HEK293 (cell line): ENCODE measurements at regions not wholly inside any gene's neighbourhood (a gene's known extent, or its start where the extent isn't known, plus 50 kb on each side); places are given as distances from the start of the nearest gene placed in this dataset.

Experiments
- CTCF ChIA-PET: fragments of 350-600 bp; formaldehyde crosslinking; extraction: SDS; loops from one replicate; lab custom pipeline; 2021; ENCODE audit warnings: antibody characterized with exemption; lab: Yijun Ruan, JAX
- POLR2A ChIA-PET: fragments of 300-600 bp; formaldehyde crosslinking; extraction: SDS; loops from one replicate; lab custom pipeline; 2020; ENCODE audit warnings: antibody characterized with exemption, inconsistent platforms; lab: Yijun Ruan, JAX
- H3K27ac ChIP-seq: fragments of 200-500 bp; sonication (Bioruptor generic); 2 replicates; pipeline ENCODE4 v1.5.1; 2014; ENCODE audit warnings: low read depth, low read length, control low read depth, inconsistent platforms; ENCODE audit errors: extremely low read depth
- H3K36me3 ChIP-seq, 2 experiments: fragments of 200-500 bp in 1 of 2; sonication (Bioruptor generic) in 1 of 2; 1 replicate in 1 of 2; 2 replicates in 1 of 2; pipeline ENCODE4 v1.5.1; 2014 to 2017; ENCODE audit warnings: inconsistent platforms in 2 of 2, low read length in 2 of 2; ENCODE audit not compliant: control insufficient read depth in 2 of 2, insufficient read depth in 1 of 2
- H3K4me1 ChIP-seq: fragments of 200-500 bp; sonication (Bioruptor generic); 2 replicates; pipeline ENCODE4 v1.5.1; 2014; ENCODE audit warnings: mild to moderate bottlenecking, low read length, inconsistent platforms; ENCODE audit not compliant: control insufficient read depth, insufficient read depth
- H3K4me3 ChIP-seq: 2 replicates; pipeline ENCODE4 v1.5.1; 2011; ENCODE audit warnings: low read depth, mild to moderate bottlenecking, control low read depth, low read length, moderate library complexity
- H3K9me3 ChIP-seq: fragments of 200-500 bp; sonication (Bioruptor generic); 2 replicates; pipeline ENCODE4 v1.5.1; 2014; ENCODE audit warnings: low read depth, low read length, inconsistent platforms; ENCODE audit not compliant: control insufficient read depth, insufficient read depth
- KLF9 ChIP-seq: fragments of 450-650 bp; formaldehyde crosslinking; IDR thresholded peaks from 2 replicates; pipeline ENCODE4 v1.5.1; 2016; ENCODE audit warnings: missing biosample characterization, missing genetic modification characterization, low read depth
- MEIS1 ChIP-seq: sonication (generic); formaldehyde crosslinking; IDR thresholded peaks from 2 replicates; pipeline ENCODE4 v1.8.1; 2022; ENCODE audit warnings: missing genetic modification reagents, mild to moderate bottlenecking, borderline replicate concordance
- RBAK ChIP-seq: fragments of 450-650 bp; formaldehyde crosslinking; IDR thresholded peaks from 2 replicates; pipeline ENCODE4 v1.5.1; 2016; ENCODE audit warnings: missing biosample characterization, missing genetic modification characterization
- ZBTB21 ChIP-seq: fragments of 450-650 bp; formaldehyde crosslinking; IDR thresholded peaks from 2 replicates; pipeline ENCODE4 v1.5.1; 2017; ENCODE audit warnings: missing biosample characterization, missing genetic modification characterization
- ZEB2 ChIP-seq: fragments of 450-650 bp; formaldehyde crosslinking; IDR thresholded peaks from 2 replicates; pipeline ENCODE4 v1.5.1; 2016; ENCODE audit warnings: missing biosample characterization, missing genetic modification characterization
- ZFP3 ChIP-seq: fragments of 450-650 bp; formaldehyde crosslinking; IDR thresholded peaks from 2 replicates; pipeline ENCODE4 v1.5.1; 2016; ENCODE audit warnings: low read depth, missing biosample characterization, missing genetic modification characterization
- ZFP37 ChIP-seq: fragments of 450-650 bp; formaldehyde crosslinking; IDR thresholded peaks from 2 replicates; pipeline ENCODE4 v1.5.1; 2016; ENCODE audit warnings: missing biosample characterization, missing genetic modification characterization
- ZNF2 ChIP-seq: fragments of 450-650 bp; formaldehyde crosslinking; IDR thresholded peaks from 2 replicates; pipeline ENCODE4 v1.5.1; 2016; ENCODE audit warnings: missing biosample characterization, missing genetic modification characterization
- ZNF266 ChIP-seq: fragments of 450-650 bp; formaldehyde crosslinking; IDR thresholded peaks from 2 replicates; pipeline ENCODE4 v1.5.1; 2016; ENCODE audit warnings: missing biosample characterization, missing genetic modification characterization, low read depth
- ZNF416 ChIP-seq: fragments of 450-650 bp; formaldehyde crosslinking; IDR thresholded peaks from 2 replicates; pipeline ENCODE4 v1.5.1; 2016; ENCODE audit warnings: missing biosample characterization, missing genetic modification characterization
- ZNF426 ChIP-seq: fragments of 450-650 bp; formaldehyde crosslinking; IDR thresholded peaks from 2 replicates; pipeline ENCODE4 v1.5.1; 2017; ENCODE audit warnings: missing biosample characterization, missing genetic modification characterization, mild to moderate bottlenecking, inconsistent platforms, moderate library complexity
- ZNF473 ChIP-seq: fragments of 450-650 bp; formaldehyde crosslinking; IDR thresholded peaks from 2 replicates; pipeline ENCODE4 v1.5.1; 2017; ENCODE audit warnings: missing biosample characterization, missing genetic modification characterization
- ZNF501 ChIP-seq: fragments of 450-650 bp; formaldehyde crosslinking; IDR thresholded peaks from 2 replicates; pipeline ENCODE4 v1.5.1; 2016; ENCODE audit warnings: missing biosample characterization, missing genetic modification characterization
- ZNF530 ChIP-seq: fragments of 450-650 bp; formaldehyde crosslinking; IDR thresholded peaks from 2 replicates; pipeline ENCODE4 v1.5.1; 2016; ENCODE audit warnings: low read depth, missing biosample characterization, missing genetic modification characterization
- ZNF600 ChIP-seq: fragments of 450-650 bp; formaldehyde crosslinking; IDR thresholded peaks from 2 replicates; pipeline ENCODE4 v1.5.1; 2016; ENCODE audit warnings: missing biosample characterization, missing genetic modification characterization
- ZNF664 ChIP-seq: fragments of 450-650 bp; formaldehyde crosslinking; IDR thresholded peaks from 2 replicates; pipeline ENCODE4 v1.5.1; 2016; ENCODE audit warnings: missing biosample characterization, missing genetic modification characterization
- ZNF670 ChIP-seq: fragments of 450-650 bp; formaldehyde crosslinking; IDR thresholded peaks from 2 replicates; pipeline ENCODE4 v1.5.1; 2016; ENCODE audit warnings: missing biosample characterization, missing genetic modification characterization, low read depth
- ZNF707 ChIP-seq: fragments of 450-650 bp; formaldehyde crosslinking; IDR thresholded peaks from 2 replicates; pipeline ENCODE4 v1.5.1; 2016; ENCODE audit warnings: missing biosample characterization, missing genetic modification characterization
- TF ChIP-seq, protein P1 (sequence below): fragments of 450-650 bp; formaldehyde crosslinking; IDR thresholded peaks from 2 replicates; pipeline ENCODE4 v1.5.1; 2017; ENCODE audit warnings: missing biosample characterization, mild to moderate bottlenecking, missing genetic modification characterization, moderate library complexity
- TF ChIP-seq, protein P2 (sequence below): fragments of 450-650 bp; formaldehyde crosslinking; IDR thresholded peaks from 2 replicates; pipeline ENCODE4 v1.5.1; 2017; ENCODE audit warnings: missing biosample characterization, missing genetic modification characterization
- TF ChIP-seq, protein P3 (sequence below): fragments of 450-650 bp; IDR thresholded peaks from 2 replicates; pipeline ENCODE4 v1.5.1; 2018; ENCODE audit warnings: missing biosample characterization, missing genetic modification characterization
- TF ChIP-seq, protein P4 (sequence below): fragments of 450-650 bp; formaldehyde crosslinking; IDR thresholded peaks from 2 replicates; pipeline ENCODE4 v1.5.1; 2017; ENCODE audit warnings: missing biosample characterization, missing genetic modification characterization
- TF ChIP-seq, protein P5 (sequence below): fragments of 450-650 bp; formaldehyde crosslinking; IDR thresholded peaks from 2 replicates; pipeline ENCODE4 v1.5.1; 2016; ENCODE audit warnings: missing biosample characterization, missing genetic modification characterization
- TF ChIP-seq, protein P6 (sequence below): fragments of 450-650 bp; formaldehyde crosslinking; IDR thresholded peaks from 2 replicates; pipeline ENCODE4 v1.5.1; 2016; ENCODE audit warnings: missing biosample characterization, missing genetic modification characterization

DNA sequence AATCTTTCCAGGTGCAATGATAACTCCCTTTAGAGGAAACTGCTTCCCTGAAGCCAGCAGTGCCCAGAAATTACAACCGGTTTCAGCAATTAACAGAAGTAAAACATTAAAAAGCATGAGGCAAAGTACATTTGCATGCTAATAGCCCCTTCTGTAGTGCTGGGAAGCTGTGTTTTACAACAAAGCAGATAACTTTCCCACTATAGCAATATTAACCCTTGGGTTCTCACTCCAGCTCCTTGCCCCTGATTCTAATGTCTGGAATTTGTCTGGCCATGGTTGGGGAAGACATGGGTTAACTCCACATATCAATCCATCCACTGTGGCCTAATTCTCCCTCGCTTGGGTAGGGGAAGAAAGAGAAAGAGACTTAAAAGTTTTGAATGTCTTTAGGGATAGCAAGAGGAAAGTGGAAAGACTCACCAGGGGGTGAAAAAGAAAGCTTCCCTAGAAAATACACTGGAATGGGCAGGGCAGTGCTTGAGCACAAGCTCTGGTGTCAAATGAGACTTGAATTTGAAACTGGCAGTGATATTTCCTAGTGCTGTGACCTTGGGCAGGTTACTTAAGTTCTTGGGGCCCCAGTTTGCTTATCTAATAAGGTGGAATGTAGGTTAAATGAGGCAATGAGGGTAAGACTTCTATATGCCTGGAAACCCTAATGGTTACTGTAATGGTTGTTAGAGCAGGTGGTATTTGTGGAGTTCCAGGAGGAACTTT lies 102.0 kb downstream of the SOX9 start:
- CTCF ChIA-PET: interaction anchor here (0.6 kb wide), 1 partner anchor 1456 kb away, joined by 3 read pairs; no protein-coding TSS in a partner anchor
- POLR2A ChIA-PET: no interaction called here
- TF ChIP-seq MEIS1 (no peak), ZNF707 (tag by site-specific recombination) (no peak), ZNF670 (tag by site-specific recombination) (no peak)
- TF ChIP-seq, protein P1, sequence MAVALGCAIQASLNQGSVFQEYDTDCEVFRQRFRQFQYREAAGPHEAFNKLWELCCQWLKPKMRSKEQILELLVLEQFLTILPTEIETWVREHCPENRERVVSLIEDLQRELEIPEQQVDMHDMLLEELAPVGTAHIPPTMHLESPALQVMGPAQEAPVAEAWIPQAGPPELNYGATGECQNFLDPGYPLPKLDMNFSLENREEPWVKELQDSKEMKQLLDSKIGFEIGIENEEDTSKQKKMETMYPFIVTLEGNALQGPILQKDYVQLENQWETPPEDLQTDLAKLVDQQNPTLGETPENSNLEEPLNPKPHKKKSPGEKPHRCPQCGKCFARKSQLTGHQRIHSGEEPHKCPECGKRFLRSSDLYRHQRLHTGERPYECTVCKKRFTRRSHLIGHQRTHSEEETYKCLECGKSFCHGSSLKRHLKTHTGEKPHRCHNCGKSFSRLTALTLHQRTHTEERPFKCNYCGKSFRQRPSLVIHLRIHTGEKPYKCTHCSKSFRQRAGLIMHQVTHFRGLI (tag by site-specific recombination): no peak
- TF ChIP-seq, protein P2, sequence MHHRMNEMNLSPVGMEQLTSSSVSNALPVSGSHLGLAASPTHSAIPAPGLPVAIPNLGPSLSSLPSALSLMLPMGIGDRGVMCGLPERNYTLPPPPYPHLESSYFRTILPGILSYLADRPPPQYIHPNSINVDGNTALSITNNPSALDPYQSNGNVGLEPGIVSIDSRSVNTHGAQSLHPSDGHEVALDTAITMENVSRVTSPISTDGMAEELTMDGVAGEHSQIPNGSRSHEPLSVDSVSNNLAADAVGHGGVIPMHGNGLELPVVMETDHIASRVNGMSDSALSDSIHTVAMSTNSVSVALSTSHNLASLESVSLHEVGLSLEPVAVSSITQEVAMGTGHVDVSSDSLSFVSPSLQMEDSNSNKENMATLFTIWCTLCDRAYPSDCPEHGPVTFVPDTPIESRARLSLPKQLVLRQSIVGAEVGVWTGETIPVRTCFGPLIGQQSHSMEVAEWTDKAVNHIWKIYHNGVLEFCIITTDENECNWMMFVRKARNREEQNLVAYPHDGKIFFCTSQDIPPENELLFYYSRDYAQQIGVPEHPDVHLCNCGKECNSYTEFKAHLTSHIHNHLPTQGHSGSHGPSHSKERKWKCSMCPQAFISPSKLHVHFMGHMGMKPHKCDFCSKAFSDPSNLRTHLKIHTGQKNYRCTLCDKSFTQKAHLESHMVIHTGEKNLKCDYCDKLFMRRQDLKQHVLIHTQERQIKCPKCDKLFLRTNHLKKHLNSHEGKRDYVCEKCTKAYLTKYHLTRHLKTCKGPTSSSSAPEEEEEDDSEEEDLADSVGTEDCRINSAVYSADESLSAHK (tag by site-specific recombination): no peak
- Histone ChIP-seq H3K4me1 (no peaks in the 10 kb centered on the region), H3K27ac (no peak overlapping the region), H3K4me3 (no peak overlapping the region), H3K36me3 (no peaks in the 10 kb centered on the region), H3K9me3 (no peaks in the 10 kb centered on the region)

DNA sequence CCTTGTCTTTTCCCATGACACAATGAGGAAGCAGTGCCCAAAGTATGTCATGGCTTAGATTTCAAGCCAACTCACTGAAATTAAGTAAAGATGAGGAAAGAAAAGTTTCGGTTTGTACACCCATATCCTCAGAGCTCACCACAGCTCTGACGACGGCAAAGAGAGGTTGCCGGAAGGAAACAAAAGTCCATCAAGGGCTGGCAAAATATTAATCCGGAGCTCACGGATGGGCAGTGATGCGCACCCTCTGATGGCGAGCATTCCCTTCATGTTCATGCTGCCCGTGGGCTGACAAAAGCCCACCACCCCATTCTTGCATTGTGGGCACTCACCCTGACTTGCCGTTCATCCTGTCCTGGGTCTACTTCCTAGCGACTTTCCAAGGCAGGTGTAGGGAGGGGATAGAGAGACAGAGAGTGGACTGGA lies 103.1 kb downstream of the SOX9 start:
- no peak overlapping the region for H3K4me3 ChIP-seq
- H3K36me3 ChIP-seq: no peaks in the 10 kb centered on the region
- H3K27ac ChIP-seq: no peak overlapping the region
- POLR2A ChIA-PET: no interaction called here
- CTCF ChIA-PET: interaction anchor here (0.9 kb wide), 1 partner anchor 8 kb away, joined by 5 read pairs; no protein-coding TSS in a partner anchor
- TF ChIP-seq ZNF2: no peak
- TF ChIP-seq ZNF426 (tag by site-specific recombination): no peak
- TF ChIP-seq, protein P3, sequence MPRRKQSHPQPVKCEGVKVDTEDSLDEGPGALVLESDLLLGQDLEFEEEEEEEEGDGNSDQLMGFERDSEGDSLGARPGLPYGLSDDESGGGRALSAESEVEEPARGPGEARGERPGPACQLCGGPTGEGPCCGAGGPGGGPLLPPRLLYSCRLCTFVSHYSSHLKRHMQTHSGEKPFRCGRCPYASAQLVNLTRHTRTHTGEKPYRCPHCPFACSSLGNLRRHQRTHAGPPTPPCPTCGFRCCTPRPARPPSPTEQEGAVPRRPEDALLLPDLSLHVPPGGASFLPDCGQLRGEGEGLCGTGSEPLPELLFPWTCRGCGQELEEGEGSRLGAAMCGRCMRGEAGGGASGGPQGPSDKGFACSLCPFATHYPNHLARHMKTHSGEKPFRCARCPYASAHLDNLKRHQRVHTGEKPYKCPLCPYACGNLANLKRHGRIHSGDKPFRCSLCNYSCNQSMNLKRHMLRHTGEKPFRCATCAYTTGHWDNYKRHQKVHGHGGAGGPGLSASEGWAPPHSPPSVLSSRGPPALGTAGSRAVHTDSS (tag by site-specific recombination): no peak
- TF ChIP-seq ZFP3 (tag by site-specific recombination): no peak
- TF ChIP-seq, protein P4, sequence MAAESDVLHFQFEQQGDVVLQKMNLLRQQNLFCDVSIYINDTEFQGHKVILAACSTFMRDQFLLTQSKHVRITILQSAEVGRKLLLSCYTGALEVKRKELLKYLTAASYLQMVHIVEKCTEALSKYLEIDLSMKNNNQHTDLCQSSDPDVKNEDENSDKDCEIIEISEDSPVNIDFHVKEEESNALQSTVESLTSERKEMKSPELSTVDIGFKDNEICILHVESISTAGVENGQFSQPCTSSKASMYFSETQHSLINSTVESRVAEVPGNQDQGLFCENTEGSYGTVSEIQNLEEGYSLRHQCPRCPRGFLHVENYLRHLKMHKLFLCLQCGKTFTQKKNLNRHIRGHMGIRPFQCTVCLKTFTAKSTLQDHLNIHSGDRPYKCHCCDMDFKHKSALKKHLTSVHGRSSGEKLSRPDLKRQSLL (tag by site-specific recombination): no peak
- no peak for TF ChIP-seq ZNF600 (tag by site-specific recombination)
- TF ChIP-seq, protein P5, sequence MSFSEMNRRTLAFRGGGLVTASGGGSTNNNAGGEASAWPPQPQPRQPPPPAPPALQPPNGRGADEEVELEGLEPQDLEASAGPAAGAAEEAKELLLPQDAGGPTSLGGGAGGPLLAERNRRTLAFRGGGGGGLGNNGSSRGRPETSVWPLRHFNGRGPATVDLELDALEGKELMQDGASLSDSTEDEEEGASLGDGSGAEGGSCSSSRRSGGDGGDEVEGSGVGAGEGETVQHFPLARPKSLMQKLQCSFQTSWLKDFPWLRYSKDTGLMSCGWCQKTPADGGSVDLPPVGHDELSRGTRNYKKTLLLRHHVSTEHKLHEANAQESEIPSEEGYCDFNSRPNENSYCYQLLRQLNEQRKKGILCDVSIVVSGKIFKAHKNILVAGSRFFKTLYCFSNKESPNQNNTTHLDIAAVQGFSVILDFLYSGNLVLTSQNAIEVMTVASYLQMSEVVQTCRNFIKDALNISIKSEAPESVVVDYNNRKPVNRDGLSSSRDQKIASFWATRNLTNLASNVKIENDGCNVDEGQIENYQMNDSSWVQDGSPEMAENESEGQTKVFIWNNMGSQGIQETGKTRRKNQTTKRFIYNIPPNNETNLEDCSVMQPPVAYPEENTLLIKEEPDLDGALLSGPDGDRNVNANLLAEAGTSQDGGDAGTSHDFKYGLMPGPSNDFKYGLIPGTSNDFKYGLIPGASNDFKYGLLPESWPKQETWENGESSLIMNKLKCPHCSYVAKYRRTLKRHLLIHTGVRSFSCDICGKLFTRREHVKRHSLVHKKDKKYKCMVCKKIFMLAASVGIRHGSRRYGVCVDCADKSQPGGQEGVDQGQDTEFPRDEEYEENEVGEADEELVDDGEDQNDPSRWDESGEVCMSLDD: no peak
- TF ChIP-seq, protein P6, sequence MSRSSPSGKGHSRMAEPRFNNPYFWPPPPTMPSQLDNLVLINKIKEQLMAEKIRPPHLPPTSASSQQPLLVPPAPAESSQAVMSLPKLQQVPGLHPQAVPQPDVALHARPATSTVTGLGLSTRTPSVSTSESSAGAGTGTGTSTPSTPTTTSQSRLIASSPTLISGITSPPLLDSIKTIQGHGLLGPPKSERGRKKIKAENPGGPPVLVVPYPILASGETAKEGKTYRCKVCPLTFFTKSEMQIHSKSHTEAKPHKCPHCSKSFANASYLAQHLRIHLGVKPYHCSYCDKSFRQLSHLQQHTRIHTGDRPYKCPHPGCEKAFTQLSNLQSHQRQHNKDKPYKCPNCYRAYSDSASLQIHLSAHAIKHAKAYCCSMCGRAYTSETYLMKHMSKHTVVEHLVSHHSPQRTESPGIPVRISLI (tag by site-specific recombination): no peak
- TF ChIP-seq ZNF664 (tag by site-specific recombination): no peak
- TF ChIP-seq ZNF501 (tag by site-specific recombination): no peak
- no peak for TF ChIP-seq ZFP37
- no peak for TF ChIP-seq ZNF266
- TF ChIP-seq ZBTB21 (tag by site-specific recombination): no peak
- no peak for TF ChIP-seq ZNF416 (tag by site-specific recombination)
- TF ChIP-seq ZEB2 (tag by site-specific recombination): no peak
- TF ChIP-seq ZNF530 (tag by site-specific recombination): no peak
- TF ChIP-seq ZNF473 (tag by site-specific recombination): no peak
- no peak for TF ChIP-seq RBAK (tag by site-specific recombination)
- TF ChIP-seq KLF9: no peak
- H3K4me1 ChIP-seq: no peaks in the 10 kb centered on the region
- H3K9me3 ChIP-seq: no peaks in the 10 kb centered on the region
